Neural progenitor cell (in vitro differentiated cells): ENCODE measurements at regions not wholly inside any gene's neighbourhood (a gene's known extent, or its start where the extent isn't known, plus 50 kb on each side); places are given as distances from the start of the nearest gene placed in this dataset.

Source experiments
- EZH2 ChIP-seq: fragments of 200-600 bp; sonication (generic); IDR thresholded peaks from 2 replicates; pipeline ENCODE4 v1.6.1; 2017; ENCODE audit warnings: antibody characterized with exemption, mild to moderate bottlenecking, moderate library complexity
- EZH2phosphoT487 ChIP-seq: fragments of 200-600 bp; sonication (generic); IDR thresholded peaks from 2 replicates; pipeline ENCODE4 v1.6.1; 2017; ENCODE audit warnings: antibody characterized with exemption
- TF ChIP-seq, protein P1 (sequence below): fragments of 200-600 bp; sonication (generic); IDR thresholded peaks from 2 replicates; pipeline ENCODE4 v1.5.1; 2017; ENCODE audit warnings: antibody characterized with exemption, mild to moderate bottlenecking

DNA sequence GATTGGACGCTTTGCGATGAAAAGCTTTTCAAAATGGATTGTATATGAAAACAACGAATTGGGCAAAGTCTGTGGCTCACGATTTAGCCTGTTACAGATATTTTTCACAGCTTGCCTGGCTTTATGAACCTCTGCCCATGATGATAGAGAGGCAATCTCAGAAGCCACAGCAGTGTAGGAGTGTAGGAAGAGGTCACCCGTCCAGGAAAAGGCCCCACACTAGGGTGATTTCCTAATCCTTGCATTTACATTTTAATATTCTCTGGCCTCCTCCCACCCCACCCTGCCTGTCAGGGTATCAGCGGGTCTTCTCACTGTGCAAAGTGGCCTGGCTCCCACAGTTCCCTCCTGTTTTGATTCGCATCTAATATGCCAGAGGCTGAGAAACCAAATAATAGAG is 81.8 kb upstream of the FOXN3 start:
- TF ChIP-seq, protein P1, sequence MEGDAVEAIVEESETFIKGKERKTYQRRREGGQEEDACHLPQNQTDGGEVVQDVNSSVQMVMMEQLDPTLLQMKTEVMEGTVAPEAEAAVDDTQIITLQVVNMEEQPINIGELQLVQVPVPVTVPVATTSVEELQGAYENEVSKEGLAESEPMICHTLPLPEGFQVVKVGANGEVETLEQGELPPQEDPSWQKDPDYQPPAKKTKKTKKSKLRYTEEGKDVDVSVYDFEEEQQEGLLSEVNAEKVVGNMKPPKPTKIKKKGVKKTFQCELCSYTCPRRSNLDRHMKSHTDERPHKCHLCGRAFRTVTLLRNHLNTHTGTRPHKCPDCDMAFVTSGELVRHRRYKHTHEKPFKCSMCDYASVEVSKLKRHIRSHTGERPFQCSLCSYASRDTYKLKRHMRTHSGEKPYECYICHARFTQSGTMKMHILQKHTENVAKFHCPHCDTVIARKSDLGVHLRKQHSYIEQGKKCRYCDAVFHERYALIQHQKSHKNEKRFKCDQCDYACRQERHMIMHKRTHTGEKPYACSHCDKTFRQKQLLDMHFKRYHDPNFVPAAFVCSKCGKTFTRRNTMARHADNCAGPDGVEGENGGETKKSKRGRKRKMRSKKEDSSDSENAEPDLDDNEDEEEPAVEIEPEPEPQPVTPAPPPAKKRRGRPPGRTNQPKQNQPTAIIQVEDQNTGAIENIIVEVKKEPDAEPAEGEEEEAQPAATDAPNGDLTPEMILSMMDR, result no peak
- TF ChIP-seq EZH2phosphoT487 (no peak), EZH2 (no peak)
